RPMI7951 (cell line): ENCODE measurements at regions not wholly inside any gene's neighbourhood (a gene's known extent, or its start where the extent isn't known, plus 50 kb on each side); places are given as distances from the start of the nearest gene placed in this dataset.
"Not testable (repeated sequence)": the region's sequence is repeated elsewhere in the genome, so short reads cannot be mapped to it uniquely, and the experiment has no call there.

Experiments
- DNase-seq: peaks from one replicate; pipeline ENCODE4 v3.0.0-alpha.2; 2012; ENCODE audit warnings: low read depth

DNA sequence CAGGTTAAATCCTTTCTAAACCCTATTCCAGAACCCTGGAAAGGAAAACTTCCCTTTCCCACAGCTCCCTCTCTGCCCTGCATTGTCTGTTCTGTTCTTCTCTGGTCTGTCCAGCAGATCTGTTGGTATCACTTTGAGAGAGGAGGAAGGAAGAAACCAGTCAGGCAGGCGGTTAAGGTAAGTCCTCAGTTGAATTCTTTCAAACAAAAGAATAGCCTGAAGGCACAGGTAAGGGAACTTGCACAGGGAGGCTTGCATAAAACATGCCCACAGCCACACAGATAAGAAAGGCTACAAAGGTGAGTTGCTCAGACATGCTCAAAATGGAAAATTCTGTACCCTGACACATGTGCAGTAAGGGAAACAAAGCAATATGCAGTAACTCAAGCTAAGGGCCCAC lies 595.7 kb upstream of the CDH5 start:
- no peak for DNase-seq

DNA sequence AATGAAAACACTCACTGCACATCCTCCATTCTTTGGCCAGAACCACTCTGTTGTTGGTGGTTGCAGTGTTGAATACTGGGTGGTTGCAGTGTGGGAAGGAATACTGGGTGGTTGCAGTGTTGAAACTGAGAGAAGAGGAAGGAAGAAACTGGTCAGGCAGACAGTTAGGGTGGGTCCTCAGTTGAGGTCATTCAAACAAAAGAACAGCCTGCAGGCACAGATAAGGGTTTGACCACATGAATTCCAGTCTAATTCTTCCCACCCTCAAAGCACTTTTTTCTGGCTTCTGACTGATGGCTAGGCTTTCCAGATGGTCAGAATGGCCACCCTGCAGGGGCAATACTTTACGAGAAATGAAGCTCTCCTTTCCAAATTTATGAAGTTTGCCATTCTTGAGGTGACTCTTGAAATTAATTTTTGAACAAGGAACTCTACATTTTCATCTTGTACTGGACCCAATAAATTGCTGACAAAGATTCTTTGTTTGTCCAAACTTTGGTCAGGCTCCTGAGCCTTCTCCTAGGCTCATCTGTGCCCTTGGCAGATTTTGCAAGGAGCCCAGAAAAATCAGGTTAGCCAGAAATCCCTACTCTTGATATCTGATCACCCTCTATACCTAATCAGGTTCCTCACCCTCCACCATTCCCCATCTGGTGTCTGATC lies 596.6 kb upstream of the CDH5 start:
- peak; percentile 90 for DNase-seq

DNA sequence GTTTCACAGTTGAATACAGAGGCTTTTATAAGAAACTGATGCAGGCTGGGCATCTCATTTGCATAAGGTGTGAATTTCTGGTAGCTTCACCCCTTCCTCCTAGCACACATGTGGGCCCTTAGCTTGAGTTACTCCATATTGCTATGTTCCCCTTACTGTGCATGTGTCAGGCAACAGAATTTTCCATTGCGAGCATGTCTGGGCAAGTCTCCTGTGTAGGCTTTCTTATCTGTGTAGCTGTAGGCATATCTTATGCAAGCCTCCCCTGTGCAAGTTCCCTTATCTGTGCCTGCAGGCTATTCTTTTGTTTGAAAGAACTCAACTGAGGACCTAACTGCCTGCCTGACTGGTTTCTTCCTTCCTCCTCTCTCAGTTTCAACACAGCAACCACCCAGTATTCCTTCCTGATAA lies 597.4 kb upstream of the CDH5 start:
- DNase-seq = peak; percentile 46

GRCh38 chr16:65767125-65767524 lies 599.4 kb upstream of the CDH5 start:
- DNase-seq = peak; percentile 67

- peak; percentile 76 for DNase-seq
Observed at GRCh38 chr16:65763640-65764305, 602.7 kb upstream of the CDH5 start.

- DNase-seq = no peak
Observed at GRCh38 chr16:65760874-65761273, 605.6 kb upstream of the CDH5 start.

DNA sequence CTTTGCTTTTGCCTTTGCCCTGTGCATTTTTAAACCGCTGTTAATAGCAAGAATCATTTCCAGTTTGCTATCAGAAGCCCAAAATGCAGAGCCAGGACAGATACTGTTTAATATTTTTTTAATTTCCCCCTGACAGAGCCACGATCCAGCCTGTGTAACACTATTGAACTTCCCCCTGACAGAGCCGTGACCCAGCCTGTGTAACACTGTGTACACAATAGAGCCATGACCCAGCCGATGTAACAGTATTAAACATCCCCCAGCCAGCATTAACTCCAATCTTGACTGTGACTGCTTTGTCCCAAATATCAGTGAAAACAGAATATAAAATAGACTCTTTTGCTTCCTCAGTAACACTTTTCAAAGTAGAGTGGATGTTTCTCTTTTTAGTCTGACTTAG lies 607.9 kb upstream of the CDH5 start:
- DNase-seq = no peak

GRCh38 chr16:65757064-65757463 lies 609.4 kb upstream of the CDH5 start:
- no peak for DNase-seq

DNA sequence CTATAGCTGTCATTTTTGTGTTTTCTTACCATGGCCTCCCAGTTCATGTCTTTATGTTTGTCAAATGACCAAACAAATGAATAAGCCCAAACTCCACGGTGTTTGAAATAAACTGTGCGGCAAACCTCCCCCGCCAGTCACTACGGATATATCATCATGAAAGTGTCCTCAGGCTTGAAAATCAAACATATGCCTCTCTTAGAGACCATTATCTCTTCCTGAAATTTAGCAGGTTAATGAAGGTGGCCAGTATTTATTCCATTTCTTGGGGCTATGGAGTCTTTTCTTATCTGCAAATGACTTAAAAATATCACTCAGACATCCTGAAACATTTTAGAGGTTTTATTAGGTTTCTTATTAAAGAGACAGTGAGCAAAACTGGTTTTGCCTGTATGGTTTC lies 610.3 kb upstream of the CDH5 start:
- no peak for DNase-seq

GRCh38 chr16:65754820-65755691 lies 611.4 kb upstream of the CDH5 start:
- DNase-seq = peak; percentile 60

- DNase-seq = no peak
Observed at GRCh38 chr16:65752522-65752844, 614.0 kb upstream of the CDH5 start.

DNA sequence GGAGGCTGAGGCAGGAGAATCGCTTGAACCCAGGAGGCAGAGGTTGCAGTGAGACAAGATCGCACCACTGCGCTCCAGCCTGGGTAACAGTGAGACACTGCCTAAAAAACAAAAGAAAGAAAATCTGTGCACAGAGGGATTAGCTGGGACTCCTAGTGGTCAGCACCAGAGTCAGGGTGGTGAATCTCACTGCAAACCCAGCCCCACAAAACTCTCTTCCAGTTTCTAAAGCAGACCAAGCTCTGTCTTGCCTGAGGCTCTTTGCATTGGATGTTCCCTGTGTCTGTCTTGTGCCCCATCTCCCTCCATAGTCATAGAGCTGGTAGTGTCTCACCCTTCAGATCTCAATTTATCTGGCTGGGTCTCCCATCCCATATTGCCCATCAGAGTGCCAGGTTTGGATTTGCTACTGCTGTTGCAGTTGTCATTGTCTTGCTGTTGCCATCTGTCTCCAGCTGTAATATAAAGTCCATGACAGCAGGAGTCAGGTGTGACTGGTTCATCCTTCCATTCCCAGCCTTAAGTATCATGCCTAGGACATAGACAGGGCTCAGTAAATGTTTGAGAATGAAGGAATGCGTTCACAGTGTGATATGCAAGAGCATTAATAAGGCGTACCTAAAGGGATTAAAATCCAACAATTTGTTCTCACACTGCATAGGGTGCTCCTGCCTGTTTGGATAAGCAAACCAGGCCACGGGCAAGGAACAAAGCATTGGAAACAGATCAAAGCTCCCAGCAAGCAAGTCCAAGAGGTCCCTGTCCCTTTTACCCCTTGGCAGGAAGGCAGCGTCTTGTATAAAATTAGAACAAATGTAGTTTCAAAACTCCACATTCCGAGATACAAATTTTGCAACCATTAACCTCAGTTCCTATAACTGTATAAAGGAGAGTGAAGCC lies 614.6 kb upstream of the CDH5 start:
- no peak for DNase-seq

DNA sequence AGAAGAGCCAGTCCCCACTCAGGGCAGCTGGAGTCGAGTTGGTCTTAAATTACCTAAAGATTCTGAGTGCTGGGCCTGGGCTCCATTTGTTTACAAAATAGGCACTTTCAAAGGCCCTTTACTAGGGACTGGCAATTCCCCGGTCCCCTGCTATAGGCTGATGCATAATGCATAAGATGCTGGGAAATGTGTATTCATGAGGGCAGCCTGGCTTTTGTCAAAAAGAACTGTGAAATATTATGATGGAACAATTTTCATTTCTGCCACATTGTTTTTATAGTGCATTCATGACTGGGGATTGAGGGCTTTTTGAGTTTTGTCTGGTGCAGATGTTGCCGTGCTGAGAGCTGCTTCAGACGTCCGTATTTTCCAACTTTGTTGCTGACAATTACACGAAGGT lies 617.0 kb upstream of the CDH5 start:
- no peak for DNase-seq

DNA sequence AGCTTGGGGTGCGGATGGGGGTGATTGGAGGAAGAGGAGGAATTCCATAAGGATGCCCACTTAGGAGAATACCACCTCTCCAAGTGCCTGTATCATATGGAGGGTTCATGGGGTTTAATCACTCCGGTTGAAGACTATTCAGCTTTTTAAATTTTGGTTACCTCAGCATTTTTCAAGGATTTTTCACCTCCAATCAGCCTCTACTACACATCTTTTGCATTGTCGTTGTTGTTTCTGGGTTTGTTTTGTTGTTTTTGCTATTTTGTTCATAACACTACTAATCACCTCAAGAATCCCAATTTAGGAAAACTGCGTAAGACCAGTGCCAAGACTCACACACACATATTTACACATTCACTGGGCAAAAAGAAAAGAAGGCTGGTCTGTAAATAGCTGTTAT lies 619.5 kb upstream of the CDH5 start:
- no peak for DNase-seq

- DNase-seq = no peak
Observed at GRCh38 chr16:65745201-65745708, 621.2 kb upstream of the CDH5 start.

DNA sequence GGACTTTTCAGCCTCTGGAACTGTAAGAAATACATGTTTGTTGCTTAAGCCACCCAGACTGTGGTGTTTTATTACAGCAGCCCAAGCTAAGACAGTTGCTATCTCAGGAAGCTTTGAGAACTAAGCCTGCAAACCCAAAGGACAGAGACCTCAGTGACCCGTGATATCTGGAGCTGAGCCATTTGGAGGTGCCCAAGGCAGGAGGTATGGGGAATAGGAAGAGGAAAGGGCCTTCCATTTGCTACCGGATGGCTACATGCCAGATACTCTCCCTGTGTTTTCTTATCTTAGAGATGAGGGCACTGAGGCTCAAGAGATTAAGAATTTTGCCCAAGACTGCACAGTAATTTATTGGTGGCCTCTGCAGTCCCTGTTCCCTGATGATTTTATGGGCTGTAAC lies 622.1 kb upstream of the CDH5 start:
- no peak for DNase-seq

GRCh38 chr16:65743558-65743957 lies 621.7 kb upstream of the CDH11 start:
- DNase-seq = no peak

DNA sequence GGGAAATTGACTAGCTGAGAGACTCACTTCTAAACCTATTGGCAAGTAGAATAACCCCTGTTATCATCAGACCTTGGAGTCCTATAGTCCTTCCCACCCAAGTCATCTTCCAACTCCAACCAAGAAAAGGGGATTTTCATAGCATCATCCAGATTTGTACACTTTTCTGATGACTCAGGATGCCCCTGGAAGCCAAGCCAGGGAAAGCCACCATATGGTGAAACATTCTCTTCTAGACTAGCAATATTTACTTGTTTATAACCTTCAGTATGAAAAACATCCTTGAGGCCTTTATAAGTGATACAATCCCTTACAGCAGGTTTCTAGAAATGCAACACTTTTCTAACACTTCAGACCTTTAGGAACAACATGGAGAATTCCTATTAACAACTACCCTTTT lies 618.8 kb upstream of the CDH11 start:
- DNase-seq = peak; percentile 56

- no peak for DNase-seq
Observed at GRCh38 chr16:65739518-65739917, 617.7 kb upstream of the CDH11 start.

DNA sequence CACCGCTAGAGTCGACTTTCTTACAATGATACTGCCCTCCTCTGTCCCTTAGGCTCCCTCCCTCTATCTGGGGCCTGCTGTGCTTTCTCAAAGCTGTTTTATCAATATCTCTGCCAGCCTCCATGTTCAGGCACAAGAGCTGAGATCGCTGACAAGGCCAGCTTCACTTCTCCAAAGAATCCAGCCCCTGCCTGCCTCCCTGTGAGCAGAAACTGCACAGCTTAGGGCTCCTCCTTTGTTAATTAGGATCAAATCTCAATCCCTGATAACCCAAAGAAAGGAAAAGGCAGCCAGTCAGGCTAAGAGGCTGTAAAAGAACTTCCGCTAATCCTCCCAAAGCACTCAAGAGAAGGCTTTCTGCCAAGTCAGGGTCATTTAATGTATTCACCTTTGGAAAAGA lies 616.0 kb upstream of the CDH11 start:
- DNase-seq = no peak

DNA sequence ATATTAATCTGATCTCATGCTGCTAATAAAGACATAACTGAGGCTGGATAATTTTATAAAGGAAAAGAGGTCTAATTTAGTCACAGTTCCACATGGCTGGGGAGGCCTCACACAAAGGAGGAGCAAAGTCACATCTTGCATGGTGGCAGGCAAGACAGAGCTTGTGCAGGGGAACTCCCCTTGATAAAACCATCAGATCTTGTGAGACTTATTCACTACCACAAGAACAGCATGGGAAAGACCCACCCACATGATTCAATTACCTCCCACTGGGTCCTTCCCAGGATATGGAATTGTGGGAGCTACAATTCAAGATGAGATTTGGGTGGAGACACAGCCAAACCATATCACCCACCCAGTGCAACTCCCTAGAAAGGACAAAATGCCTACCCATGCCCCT lies 613.8 kb upstream of the CDH11 start:
- not testable (repeated sequence) for DNase-seq

DNA sequence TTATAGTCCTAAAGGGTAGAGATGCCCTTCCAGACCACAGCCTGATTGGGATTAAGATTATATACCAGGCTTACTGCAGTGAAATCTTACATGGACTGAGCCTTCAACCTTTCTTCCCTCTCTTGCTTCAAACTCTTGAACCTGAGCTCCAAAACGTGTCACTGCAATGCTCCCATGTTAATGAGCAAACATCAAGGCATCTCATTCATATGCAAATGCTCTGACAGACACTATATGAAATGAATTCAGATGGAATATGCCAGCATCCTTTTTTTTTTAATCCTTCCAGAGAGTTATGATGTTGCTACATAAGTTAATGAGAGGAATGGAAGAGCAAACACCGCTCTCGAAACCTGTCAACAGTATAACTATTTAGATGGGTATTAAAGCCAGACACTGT lies 611.9 kb upstream of the CDH11 start:
- DNase-seq = no peak
